RKO (cell line): ENCODE measurements at regions not wholly inside any gene's neighbourhood (a gene's known extent, or its start where the extent isn't known, plus 50 kb on each side); places are given as distances from the start of the nearest gene placed in this dataset.

ENCODE experiments used
- DNase-seq: peaks from one replicate; pipeline ENCODE4 v3.0.0-alpha.2; 2016; ENCODE audit warnings: low spot score

GRCh38 chr2:74735009-74735408 lies 81.0 kb downstream of the SEMA4F start:
- no peak for DNase-seq

DNA sequence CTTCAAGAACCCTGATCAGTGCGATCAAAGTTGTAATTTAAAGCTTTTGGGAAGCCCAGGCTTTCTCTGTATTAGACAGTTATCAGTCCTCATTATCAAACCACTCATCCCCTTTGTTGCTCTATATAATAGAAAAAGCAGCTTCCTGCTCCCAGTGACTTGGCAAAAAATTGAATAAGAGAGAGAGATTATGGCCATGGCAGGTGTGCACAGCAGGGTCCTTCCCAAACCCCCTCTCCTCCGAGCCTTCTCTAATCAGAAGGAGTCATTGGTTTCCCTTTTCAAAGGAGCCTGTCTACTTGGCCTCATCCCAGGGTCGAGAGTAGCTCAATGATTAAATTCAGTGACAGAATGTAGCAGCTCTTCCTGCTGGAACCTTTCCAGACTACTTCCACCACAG lies 81.5 kb downstream of the SEMA4F start:
- no peak for DNase-seq

DNA sequence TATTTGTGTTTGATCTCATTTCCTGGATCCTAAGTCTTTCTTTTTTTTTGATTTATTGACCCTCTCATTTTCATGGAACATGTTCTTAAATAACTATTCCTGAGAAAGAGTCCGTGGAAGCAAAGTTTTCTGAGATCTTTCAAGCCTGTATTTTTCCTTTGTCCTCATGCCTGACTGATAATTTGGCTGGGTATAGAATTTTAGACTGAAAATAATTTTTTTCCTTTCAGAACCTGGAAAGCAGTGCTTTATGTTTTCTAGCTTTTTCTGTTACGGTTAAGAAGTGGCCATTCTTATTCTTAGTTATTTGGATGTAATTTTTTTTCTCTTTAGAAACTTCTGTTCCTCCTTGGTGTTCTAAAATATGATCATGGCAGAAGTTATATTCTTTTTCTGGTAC lies 82.5 kb downstream of the SEMA4F start:
- no peak for DNase-seq

- DNase-seq = no peak
Measured at GRCh38 chr2:74738586-74738985, 84.5 kb downstream of the SEMA4F start.

DNA sequence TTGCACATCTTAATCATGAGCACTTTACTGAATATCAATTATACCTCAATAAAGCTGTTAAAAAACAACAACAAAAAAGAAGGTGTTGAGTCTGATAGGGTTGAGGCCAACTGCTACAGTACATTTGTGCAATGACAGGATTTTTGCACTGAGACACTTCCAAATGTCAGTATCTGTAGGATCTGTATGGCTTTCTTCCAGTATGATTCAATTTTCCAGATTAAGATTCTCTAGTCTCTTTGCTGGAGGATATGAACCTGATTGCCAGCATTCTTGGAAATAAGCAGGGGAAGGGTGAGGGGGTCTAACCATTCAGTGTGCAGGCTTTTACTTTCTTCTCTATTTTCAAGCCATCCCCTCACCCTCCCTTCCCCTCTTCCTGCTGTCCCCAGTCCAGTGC lies 85.1 kb downstream of the SEMA4F start:
- DNase-seq = no peak

GRCh38 chr2:74739733-74740241 lies 85.7 kb downstream of the SEMA4F start:
- DNase-seq = no peak

- no peak for DNase-seq
Measured at GRCh38 chr2:74740395-74740740, 86.3 kb downstream of the SEMA4F start.

DNA sequence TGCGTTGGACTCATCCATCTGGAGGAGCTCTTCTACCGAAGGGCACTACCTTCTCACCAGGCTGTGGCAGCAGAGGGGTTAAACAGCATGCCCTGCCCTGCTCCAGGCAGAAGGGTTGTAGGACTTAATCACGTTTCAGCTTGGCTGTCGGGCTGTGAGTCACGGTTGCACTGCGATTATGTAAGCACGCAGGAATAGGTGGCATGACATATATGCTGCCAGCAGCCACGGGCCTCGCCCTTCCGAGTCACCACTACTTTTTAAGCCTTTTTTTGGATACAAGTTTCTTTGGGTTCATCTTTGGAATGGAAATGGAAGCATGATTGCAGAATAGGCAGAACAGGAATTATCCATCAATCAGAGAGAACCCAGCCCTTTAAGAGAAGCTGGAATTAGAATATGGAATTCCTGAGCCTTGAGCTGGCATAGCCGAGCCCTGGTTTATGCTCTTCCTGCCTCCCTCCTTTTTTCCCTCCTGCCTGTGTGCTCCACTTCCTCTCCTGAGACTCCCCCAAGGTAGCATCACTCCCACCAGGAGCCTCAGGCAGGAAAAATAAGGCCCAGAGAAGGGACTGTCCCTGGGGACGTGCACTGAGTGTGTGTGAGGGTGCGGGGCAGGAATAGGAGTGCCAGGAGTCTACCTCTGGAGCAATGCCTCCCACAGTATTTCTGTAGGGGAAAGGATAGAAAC lies 86.8 kb downstream of the SEMA4F start:
- DNase-seq = peak; percentile 97

- DNase-seq = no peak
Measured at GRCh38 chr2:74741629-74742028, 87.6 kb downstream of the SEMA4F start.

DNA sequence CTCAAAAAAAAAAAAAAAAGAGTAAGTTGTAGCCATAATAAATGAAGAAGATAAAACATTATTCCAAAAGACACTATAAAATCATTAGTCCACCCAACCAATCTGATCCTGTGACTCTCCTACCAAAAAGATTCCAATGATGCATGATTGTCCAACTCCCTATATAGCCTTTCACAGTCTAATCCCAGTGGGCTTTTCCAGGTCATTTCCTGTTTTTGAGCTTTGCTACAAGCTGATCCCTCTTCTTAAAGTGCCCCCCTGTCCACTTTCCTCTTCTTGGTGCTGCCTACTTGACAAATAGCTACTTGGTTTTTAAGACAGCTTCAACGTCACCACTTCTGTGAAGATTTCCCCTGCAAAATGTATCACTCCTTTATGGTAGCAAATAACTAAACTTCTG lies 88.4 kb downstream of the SEMA4F start:
- no peak for DNase-seq

DNA sequence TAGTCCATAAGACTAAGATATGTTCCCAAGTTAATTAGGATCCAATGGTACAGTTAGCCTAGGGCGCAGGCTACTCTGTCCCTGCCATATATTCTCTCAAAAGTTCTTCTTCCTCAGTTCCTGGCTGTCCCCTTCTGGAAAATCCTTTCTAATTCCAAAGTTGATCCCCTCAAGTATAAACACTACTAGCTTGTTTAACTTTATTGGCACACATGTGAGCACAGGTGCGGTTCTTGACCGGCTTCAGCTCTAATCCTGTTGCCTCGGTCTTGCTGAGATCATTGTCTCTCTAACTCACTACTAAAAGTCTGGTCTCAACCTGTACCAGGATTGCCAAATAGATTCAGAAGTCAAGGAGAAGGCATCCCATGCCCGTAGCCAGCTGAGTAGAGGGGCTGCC lies 89.0 kb downstream of the SEMA4F start:
- DNase-seq = no peak

- no peak for DNase-seq
Measured at GRCh38 chr2:74743778-74744177, 89.7 kb downstream of the SEMA4F start.

DNA sequence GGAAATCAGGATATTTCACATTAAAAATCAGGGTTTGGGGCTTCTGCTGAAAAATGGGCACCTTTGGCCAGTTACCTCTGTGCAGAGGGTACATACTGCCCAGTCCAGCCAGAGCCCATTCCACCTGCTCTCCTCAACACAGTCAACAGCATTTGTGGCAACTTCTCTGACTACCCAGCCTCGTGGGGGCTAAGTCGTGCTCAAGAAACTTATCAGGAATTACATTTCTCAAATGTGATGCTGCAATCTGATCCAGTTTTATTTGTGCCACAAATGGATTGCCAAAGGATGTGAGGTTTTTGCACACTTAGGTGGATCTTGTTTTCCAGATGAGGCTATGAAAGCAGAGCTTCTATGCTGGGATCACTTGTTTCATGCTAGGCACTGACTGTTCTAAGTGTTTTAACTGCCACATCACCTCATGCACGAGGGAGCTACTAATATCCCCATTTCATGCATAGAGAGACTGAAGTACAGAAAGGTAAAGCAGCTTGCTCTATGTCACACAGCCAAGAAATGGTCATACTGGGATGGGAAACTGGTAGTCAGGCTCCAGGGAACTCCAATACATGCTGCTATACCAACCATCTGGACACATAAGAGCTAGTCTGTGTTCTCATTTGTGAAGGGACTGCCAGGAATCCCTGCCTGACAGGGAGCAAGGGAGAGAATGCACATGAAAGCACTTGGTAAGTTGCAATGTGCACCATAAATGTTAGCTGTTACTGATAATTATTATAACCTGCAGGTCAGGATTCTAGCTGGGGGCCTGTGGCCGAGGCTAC lies 89.0 kb upstream of the HK2 start:
- no peak for DNase-seq

DNA sequence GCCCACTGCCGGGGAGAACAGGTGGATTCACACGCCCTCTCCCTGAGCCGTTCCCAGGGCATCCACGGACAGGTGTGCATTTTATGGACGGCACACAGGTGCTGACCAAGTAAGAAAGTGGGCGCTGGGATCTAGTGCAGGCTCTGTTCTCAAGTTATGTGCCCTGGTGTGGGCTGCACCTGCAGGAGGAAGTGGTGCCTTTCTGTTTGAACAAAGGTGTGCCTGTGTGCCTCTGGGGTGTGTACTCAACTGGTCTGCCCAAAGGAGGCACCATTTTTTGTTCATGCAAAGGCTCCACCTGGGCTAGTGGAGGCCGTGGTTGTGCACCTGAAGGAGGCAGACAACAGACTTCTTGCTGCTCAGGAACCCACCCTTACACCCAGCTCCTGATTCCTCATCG lies 88.2 kb upstream of the HK2 start:
- DNase-seq = no peak

- no peak for DNase-seq
Measured at GRCh38 chr2:74746480-74746879, 87.4 kb upstream of the HK2 start.

GRCh38 chr2:74747411-74748080 lies 86.4 kb upstream of the HK2 start:
- DNase-seq = no peak

DNA sequence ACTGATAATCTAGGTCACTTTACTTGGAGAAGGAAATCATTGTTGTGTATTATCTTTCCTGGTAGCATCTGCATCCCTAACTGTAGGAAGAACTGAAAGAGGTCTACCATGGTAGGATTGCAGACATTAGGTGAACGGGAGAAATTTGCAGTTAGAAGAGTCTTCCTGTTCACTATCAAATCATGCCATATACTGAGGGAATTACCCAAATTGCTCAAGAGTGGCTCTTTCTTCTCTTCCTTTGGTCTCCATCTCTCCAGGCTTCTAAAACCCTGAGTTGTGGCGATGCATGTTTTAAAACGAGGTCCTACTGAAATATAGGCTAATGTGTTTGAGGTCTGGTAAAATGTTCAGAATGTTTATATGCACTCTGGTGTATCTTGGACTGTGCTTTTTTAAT lies 85.3 kb upstream of the HK2 start:
- no peak for DNase-seq

DNA sequence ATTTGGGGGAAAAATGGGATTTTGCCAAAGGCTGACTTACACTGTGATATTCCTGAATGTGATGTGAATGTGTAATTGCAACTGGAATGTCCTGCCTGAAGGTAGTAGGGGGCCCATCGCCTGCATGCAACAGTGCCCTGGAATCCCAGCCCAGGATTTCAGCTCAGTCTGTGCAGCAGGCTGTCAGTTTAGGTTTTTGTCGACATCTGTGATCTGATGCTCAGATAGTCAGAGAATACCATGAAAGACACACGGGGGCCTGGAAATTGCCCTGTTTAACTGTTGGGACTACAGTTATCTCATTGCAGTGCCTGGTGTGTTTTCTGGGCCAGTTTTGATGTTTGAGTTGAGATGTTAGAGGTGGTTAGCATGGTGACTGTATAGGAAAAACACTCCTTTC lies 84.5 kb upstream of the HK2 start:
- no peak for DNase-seq

GRCh38 chr2:74751981-74752851 lies 81.7 kb upstream of the HK2 start:
- DNase-seq = no peak

GRCh38 chr2:74755386-74755785 lies 78.5 kb upstream of the HK2 start:
- no peak for DNase-seq

- no peak for DNase-seq
Measured at GRCh38 chr2:74756356-74756890, 77.5 kb upstream of the HK2 start.

GRCh38 chr2:74759986-74760385 lies 73.9 kb upstream of the HK2 start:
- no peak for DNase-seq
